ENCODE measurements at regions not wholly inside any gene's neighbourhood (a gene's known extent, or its start where the extent isn't known, plus 50 kb on each side); places are given as distances from the start of the nearest gene placed in this dataset.

DNA sequence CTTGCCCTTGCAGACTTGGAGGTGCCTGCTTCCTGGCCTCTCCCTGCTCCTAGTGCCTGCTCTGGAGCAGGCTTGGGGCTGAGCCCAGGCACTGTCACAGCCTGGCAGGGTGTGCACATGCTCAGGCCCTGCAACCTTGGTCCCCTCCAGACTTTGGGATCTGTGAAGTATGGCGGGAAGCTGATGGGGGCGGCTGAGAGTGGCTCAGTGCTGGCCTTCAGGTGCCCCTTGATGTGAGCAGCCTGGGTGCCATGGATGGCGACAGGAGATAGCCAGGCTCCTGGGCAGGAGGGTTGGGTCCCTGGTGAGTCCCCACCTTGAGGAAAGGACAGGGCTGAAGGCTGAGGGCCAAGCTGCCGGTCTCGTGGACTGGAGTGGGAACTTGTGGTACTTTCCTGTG, 700.4 kb upstream of the KCND2 start:
- no peak for DNase-seq (ENCODE audit: low read depth, low spot score)
- TF ChIP-seq, protein P1, sequence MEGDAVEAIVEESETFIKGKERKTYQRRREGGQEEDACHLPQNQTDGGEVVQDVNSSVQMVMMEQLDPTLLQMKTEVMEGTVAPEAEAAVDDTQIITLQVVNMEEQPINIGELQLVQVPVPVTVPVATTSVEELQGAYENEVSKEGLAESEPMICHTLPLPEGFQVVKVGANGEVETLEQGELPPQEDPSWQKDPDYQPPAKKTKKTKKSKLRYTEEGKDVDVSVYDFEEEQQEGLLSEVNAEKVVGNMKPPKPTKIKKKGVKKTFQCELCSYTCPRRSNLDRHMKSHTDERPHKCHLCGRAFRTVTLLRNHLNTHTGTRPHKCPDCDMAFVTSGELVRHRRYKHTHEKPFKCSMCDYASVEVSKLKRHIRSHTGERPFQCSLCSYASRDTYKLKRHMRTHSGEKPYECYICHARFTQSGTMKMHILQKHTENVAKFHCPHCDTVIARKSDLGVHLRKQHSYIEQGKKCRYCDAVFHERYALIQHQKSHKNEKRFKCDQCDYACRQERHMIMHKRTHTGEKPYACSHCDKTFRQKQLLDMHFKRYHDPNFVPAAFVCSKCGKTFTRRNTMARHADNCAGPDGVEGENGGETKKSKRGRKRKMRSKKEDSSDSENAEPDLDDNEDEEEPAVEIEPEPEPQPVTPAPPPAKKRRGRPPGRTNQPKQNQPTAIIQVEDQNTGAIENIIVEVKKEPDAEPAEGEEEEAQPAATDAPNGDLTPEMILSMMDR (IDR thresholded peaks at IDR 0.05; ENCODE audit: low read depth, low read length) = no peak
- ChIA-PET POLR2A (no interaction called here), CTCF (no interaction called here)
- H3K9me3 ChIP-seq (ENCODE audit: control insufficient read depth, insufficient read depth, low read length) = peaks cover 14% of the 10 kb centered on the region
- no peak overlapping the region for H3K27ac ChIP-seq (ENCODE audit: low read depth, low read length)
- no peaks in the 10 kb centered on the region for H3K27me3 ChIP-seq (ENCODE audit: control insufficient read depth, insufficient read depth, low read length)
- no peak overlapping the region for H3K4me3 ChIP-seq (ENCODE audit: low read depth, low read length)

DNA sequence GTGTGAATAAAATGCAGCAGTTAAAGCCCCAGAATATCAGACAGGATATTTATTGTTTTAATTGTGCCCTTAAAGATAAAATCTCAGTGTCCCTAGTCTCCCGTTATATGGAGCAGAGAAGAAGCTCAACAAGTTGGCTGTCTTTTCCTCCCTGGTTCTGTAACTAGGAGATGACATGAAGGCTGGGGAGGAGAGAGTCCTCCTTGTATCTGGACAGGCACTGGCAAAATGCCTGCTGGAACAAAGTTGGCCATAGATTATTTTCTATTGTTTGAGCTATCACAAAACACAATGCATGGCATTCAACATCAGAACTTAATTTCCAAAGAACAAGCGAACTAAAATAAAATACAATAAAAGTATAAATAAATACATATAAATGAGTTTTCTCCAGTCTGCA, 694.9 kb upstream of the KCND2 start:
- Histone ChIP-seq H3K4me3 (ENCODE audit: low read depth, low read length) (no peak overlapping the region), H3K27me3 (ENCODE audit: control insufficient read depth, insufficient read depth, low read length) (no peaks in the 10 kb centered on the region), H3K27ac (ENCODE audit: low read depth, low read length) (no peak overlapping the region), H3K9me3 (ENCODE audit: control insufficient read depth, insufficient read depth, low read length) (peaks cover 5% of the 10 kb centered on the region)
- POLR2A ChIA-PET = no interaction called here
- no peak for DNase-seq (ENCODE audit: low read depth, low spot score)
- TF ChIP-seq, protein P1 (IDR thresholded peaks at IDR 0.05; ENCODE audit: low read depth, low read length) = no peak
- CTCF ChIA-PET = no interaction called here

DNA sequence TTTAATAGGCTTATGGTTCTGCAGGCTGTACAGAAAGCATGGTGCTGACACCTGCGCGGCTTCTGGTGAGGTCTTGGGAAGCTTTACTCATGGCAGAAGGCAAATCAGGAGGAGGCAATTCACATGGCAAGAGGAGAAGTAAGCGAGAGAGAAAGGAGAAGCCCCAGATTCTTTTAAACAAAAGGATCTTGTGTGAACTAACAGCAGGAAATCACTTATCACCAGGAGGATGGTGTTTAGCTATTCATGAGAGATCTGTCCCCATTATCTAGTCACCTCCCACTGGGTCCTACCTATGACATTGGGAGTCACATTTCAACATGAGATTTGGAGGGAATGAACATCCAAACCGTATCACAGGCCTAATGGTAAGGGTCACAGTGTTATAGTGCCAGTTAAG, 678.0 kb upstream of the KCND2 start:
- ChIA-PET POLR2A (no interaction called here), CTCF (interaction anchor here (0.6 kb wide), 1 partner anchor 852 kb away, joined by 5 read pairs; no protein-coding TSS in a partner anchor)
- no peak for DNase-seq (ENCODE audit: low read depth, low spot score)
- H3K9me3 ChIP-seq (ENCODE audit: control insufficient read depth, insufficient read depth, low read length) = no peaks in the 10 kb centered on the region
- no peak overlapping the region for H3K27ac ChIP-seq (ENCODE audit: low read depth, low read length)
- H3K4me3 ChIP-seq (ENCODE audit: low read depth, low read length) = no peak overlapping the region
- TF ChIP-seq, protein P1 (IDR thresholded peaks at IDR 0.05; ENCODE audit: low read depth, low read length) = no peak
- no peaks in the 10 kb centered on the region for H3K27me3 ChIP-seq (ENCODE audit: control insufficient read depth, insufficient read depth, low read length)

DNA sequence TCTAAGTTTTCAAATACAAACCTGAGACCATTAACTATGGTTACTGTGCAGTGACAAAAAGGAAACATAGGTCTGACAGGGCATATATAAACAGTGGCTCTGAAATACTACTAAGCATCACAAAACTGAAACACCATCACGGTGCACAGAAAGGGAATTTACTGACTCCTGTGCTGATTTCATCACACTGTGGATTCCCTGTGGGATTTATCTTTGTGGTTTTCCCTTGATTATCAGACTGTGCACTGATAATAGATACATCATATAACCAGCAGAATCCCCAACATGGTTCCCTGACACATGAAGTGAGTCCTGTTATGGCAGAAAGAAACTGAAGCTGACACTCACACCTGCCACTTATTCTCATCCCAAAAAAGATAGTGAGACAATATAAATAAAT, 676.3 kb upstream of the KCND2 start:
- H3K4me3 ChIP-seq (ENCODE audit: low read depth, low read length) = no peak overlapping the region
- no peak for DNase-seq (ENCODE audit: low read depth, low spot score)
- H3K27ac ChIP-seq (ENCODE audit: low read depth, low read length) = no peak overlapping the region
- CTCF ChIA-PET = no interaction called here
- H3K9me3 ChIP-seq (ENCODE audit: control insufficient read depth, insufficient read depth, low read length) = no peaks in the 10 kb centered on the region
- H3K27me3 ChIP-seq (ENCODE audit: control insufficient read depth, insufficient read depth, low read length) = no peaks in the 10 kb centered on the region
- TF ChIP-seq, protein P1 (IDR thresholded peaks at IDR 0.05; ENCODE audit: low read depth, low read length) = no peak
- POLR2A ChIA-PET = no interaction called here

DNA sequence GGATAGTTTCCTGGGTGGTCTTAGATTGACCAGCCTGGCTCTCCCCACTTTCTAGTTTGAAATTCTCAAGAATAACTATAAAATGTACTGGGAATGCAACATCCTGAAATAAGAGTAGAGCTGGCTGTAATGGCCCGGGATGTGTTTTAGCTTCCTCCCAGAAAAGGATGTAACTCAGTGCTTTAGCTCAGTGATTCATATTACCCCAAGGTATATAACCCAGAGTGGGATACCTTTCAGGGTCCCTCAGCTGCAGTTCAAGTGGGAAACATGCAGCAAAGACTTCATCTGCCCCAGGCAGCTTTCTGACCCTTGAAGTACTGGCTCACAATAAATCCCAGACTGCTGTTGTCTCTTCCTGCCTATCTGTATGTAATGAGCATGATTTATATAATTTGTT, 666.7 kb upstream of the KCND2 start:
- TF ChIP-seq, protein P1 (IDR thresholded peaks at IDR 0.05; ENCODE audit: low read depth, low read length) = no peak
- Histone ChIP-seq H3K9me3 (ENCODE audit: control insufficient read depth, insufficient read depth, low read length) (no peaks in the 10 kb centered on the region; the same call in 1 of the 2 replicates), H3K27ac (ENCODE audit: low read depth, low read length) (no peak overlapping the region), H3K4me3 (ENCODE audit: low read depth, low read length) (no peak overlapping the region), H3K27me3 (ENCODE audit: control insufficient read depth, insufficient read depth, low read length) (no peaks in the 10 kb centered on the region)
- DNase-seq (ENCODE audit: low read depth, low spot score) = no peak
- ChIA-PET CTCF (no interaction called here), POLR2A (no interaction called here)

All from AG04450 (cell line).